SK-N-SH (cell line): ENCODE measurements at regions not wholly inside any gene's neighbourhood (a gene's known extent, or its start where the extent isn't known, plus 50 kb on each side); places are given as distances from the start of the nearest gene placed in this dataset.

ENCODE experiments used
- CTCF ChIA-PET: fragments of 300-600, 350-600 bp; formaldehyde crosslinking; extraction: SDS; loops from one replicate; lab custom pipeline; 2021; lab: Yijun Ruan, JAX
- POLR2A ChIA-PET: fragments of 350-600 bp; sonication (Branson Sonifier 250); formaldehyde crosslinking; extraction: SDS; loops from one replicate; lab custom pipeline; 2020; ENCODE audit warnings: antibody characterized with exemption, inconsistent platforms; lab: Yijun Ruan, JAX
- DNase-seq: peaks from one replicate; pipeline ENCODE4 v3.0.0; 2012
- H2AFZ ChIP-seq: fragments of 200-600 bp; sonication (generic); 2 replicates; pipeline ENCODE4 v1.8.1; 2016; ENCODE audit warnings: antibody characterized with exemption, mild to moderate bottlenecking, low read depth
- H3F3A ChIP-seq: fragments of 200-600 bp; sonication (generic); replicated peaks from 2 replicates; pipeline ENCODE3; 2016; ENCODE audit warnings: antibody characterized with exemption, mild to moderate bottlenecking; ENCODE audit not compliant: insufficient read depth
- H3K27ac ChIP-seq, 2 experiments: fragments of 200-500 bp in 1 of 2; fragments of 200-600 bp in 1 of 2; sonication (Bioruptor generic) in 1 of 2; sonication (generic), shearing (Covaris generic) in 1 of 2; 2 replicates each; pipeline versions ENCODE4 v1.5.1 to v1.6.1; 2014 to 2016; ENCODE audit warnings: low read depth in 2 of 2, inconsistent platforms in 1 of 2, low read length in 1 of 2, mild to moderate bottlenecking in 1 of 2, mixed read lengths in 1 of 2
- H3K27me3 ChIP-seq: fragments of 200-600 bp; sonication (generic), shearing (Covaris generic); 2 replicates; pipeline ENCODE4 v1.6.1; 2016; ENCODE audit warnings: mixed run types; ENCODE audit not compliant: insufficient read depth
- H3K36me3 ChIP-seq, 2 experiments: fragments of 200-500 bp in 1 of 2; fragments of 200-600 bp in 1 of 2; sonication (Bioruptor generic) in 1 of 2; sonication (generic) in 1 of 2; replicated peaks in 1 of 2; 2 replicates each; pipeline versions ENCODE3 to v1.5.1; 2014 to 2016; ENCODE audit warnings: low read length in 1 of 2, mild to moderate bottlenecking in 1 of 2; ENCODE audit not compliant: insufficient read depth in 2 of 2, control insufficient read depth in 1 of 2
- H3K4me1 ChIP-seq, 2 experiments: fragments of 200-500 bp in 1 of 2; fragments of 200-600 bp in 1 of 2; sonication (Bioruptor generic) in 1 of 2; sonication (generic), shearing (Covaris generic) in 1 of 2; 2 replicates each; pipeline versions ENCODE4 v1.5.1 to v1.6.1; 2014 to 2016; ENCODE audit warnings: low read depth in 1 of 2, low read length in 1 of 2, mixed run types in 1 of 2; ENCODE audit not compliant: insufficient read depth in 2 of 2, control insufficient read depth in 1 of 2
- H3K4me2 ChIP-seq: fragments of 200-600 bp; sonication (generic), shearing (Covaris generic); 2 replicates; pipeline ENCODE4 v1.6.1; 2017; ENCODE audit warnings: mixed run types
- H3K4me3 ChIP-seq, 2 experiments: fragments of 200-500 bp in 1 of 2; fragments of 200-600 bp in 1 of 2; sonication (Bioruptor generic) in 1 of 2; sonication (generic), shearing (Covaris generic) in 1 of 2; 2 replicates each; pipeline versions ENCODE4 v1.5.1 to v1.8.1; 2014 to 2016; ENCODE audit warnings: low read depth in 2 of 2, inconsistent platforms in 1 of 2, low read length in 1 of 2, mild to moderate bottlenecking in 1 of 2, mixed read lengths in 1 of 2, moderate library complexity in 1 of 2
- H3K79me2 ChIP-seq: fragments of 200-600 bp; sonication (generic); 2 replicates; pipeline ENCODE4 v1.8.1; 2017; ENCODE audit warnings: mild to moderate bottlenecking; ENCODE audit not compliant: insufficient read depth
- H3K9ac ChIP-seq: fragments of 200-600 bp; sonication (generic); 2 replicates; pipeline ENCODE4 v1.6.1; 2017; ENCODE audit warnings: mixed run types
- H3K9me2 ChIP-seq: fragments of 200-600 bp; sonication (generic); 2 replicates; pipeline ENCODE4 v1.6.1; 2017; ENCODE audit warnings: mixed run types
- H3K9me3 ChIP-seq: fragments of 200-600 bp; sonication (generic); 2 replicates; pipeline ENCODE4 v1.6.1; 2017; ENCODE audit warnings: mixed run types, mild to moderate bottlenecking, moderate library complexity
- H4K20me1 ChIP-seq: fragments of 200-600 bp; sonication (generic); 2 replicates; pipeline ENCODE4 v1.6.1; 2017; ENCODE audit warnings: mild to moderate bottlenecking, mixed run types; ENCODE audit not compliant: insufficient read depth
- CHD2 ChIP-seq: fragments of 150-350 bp; IDR thresholded peaks from 2 replicates; pipeline ENCODE4 v1.6.1; 2018; ENCODE audit warnings: low read length; ENCODE audit not compliant: partially characterized antibody
- CTCF ChIP-seq: fragments of 200-600 bp; sonication (generic); IDR thresholded peaks from 2 replicates; pipeline ENCODE4 v1.6.1; 2017; ENCODE audit warnings: antibody characterized with exemption, mild to moderate bottlenecking, moderate library complexity
- FOSL2 ChIP-seq: IDR thresholded peaks from 2 replicates; pipeline ENCODE4 v1.4.0; 2012; ENCODE audit warnings: low read depth, mild to moderate bottlenecking, moderate library complexity, borderline replicate concordance
- FOXJ3 ChIP-seq: sonication (generic); formaldehyde crosslinking; IDR thresholded peaks from 2 replicates; pipeline ENCODE4 v1.5.1; 2020; ENCODE audit warnings: mild to moderate bottlenecking, missing genetic modification reagents
- FOXM1 ChIP-seq: IDR thresholded peaks from 2 replicates; pipeline ENCODE4 v1.4.0; 2012; ENCODE audit warnings: low read depth, mild to moderate bottlenecking
- GABPA ChIP-seq: IDR thresholded peaks from 2 replicates; pipeline ENCODE4 v1.4.0; 2012; ENCODE audit warnings: low read depth, mild to moderate bottlenecking
- GATA2 ChIP-seq: sonication (generic); formaldehyde crosslinking; IDR thresholded peaks from 2 replicates; pipeline ENCODE4 v1.5.0; 2020; ENCODE audit warnings: mild to moderate bottlenecking, missing genetic modification reagents
- MEF2A ChIP-seq: IDR thresholded peaks from 2 replicates; pipeline ENCODE4 v1.4.0; 2012; ENCODE audit warnings: low read depth, borderline replicate concordance
- MXI1 ChIP-seq: IDR thresholded peaks from 2 replicates; pipeline ENCODE4 v1.6.1; 2012; ENCODE audit warnings: mild to moderate bottlenecking, low read depth, low read length, improper control_type of control experiment
- NFIC ChIP-seq: IDR thresholded peaks from 2 replicates; pipeline ENCODE4 v1.4.0; 2012; ENCODE audit warnings: borderline replicate concordance
- RAD21 ChIP-seq: IDR thresholded peaks from 2 replicates; pipeline ENCODE4 v1.6.1; 2012; ENCODE audit warnings: mild to moderate bottlenecking, low read length
- RFX5 ChIP-seq: IDR thresholded peaks from 2 replicates; pipeline ENCODE4 v1.6.1; 2012; ENCODE audit warnings: mild to moderate bottlenecking, improper control_type of control experiment, low read length
- RXRA ChIP-seq: IDR thresholded peaks from 2 replicates; pipeline ENCODE4 v1.4.0; 2012; ENCODE audit warnings: low read depth, mild to moderate bottlenecking, borderline replicate concordance
- SIN3A ChIP-seq: IDR thresholded peaks from 2 replicates; pipeline ENCODE4 v1.6.1; 2012; ENCODE audit warnings: low read depth, mild to moderate bottlenecking, low read length, moderate library complexity, borderline replicate concordance
- TAF1 ChIP-seq: IDR thresholded peaks from 2 replicates; pipeline ENCODE4 v1.6.1; 2012; ENCODE audit warnings: low read depth, mild to moderate bottlenecking, low read length, moderate library complexity, borderline replicate concordance
- USF1 ChIP-seq: IDR thresholded peaks from 2 replicates; pipeline ENCODE4 v1.4.0; 2012; ENCODE audit warnings: low read depth, borderline replicate concordance
- YY1 ChIP-seq: IDR thresholded peaks from 2 replicates; pipeline ENCODE4 v1.4.0; 2012; ENCODE audit warnings: low read depth, mild to moderate bottlenecking
- ZBTB33 ChIP-seq: IDR thresholded peaks from 2 replicates; pipeline ENCODE4 v1.4.0; 2012; ENCODE audit warnings: low read depth, borderline replicate concordance
- WGBS: methylation state at CpG from one replicate; pipeline ENCODE4 v1.1.6; 2017; ENCODE audit warnings: low lambda C conversion rate; 5-methylcytosine and 5-hydroxymethylcytosine counted together
- TF ChIP-seq, protein P1 (sequence below): IDR thresholded peaks from 2 replicates; pipeline ENCODE4 v1.6.1; 2012; ENCODE audit warnings: mild to moderate bottlenecking, low read depth, low read length, moderate library complexity

- no peak for DNase-seq
- no peaks in the 10 kb centered on the region for H3K36me3 ChIP-seq
- no peaks in the 10 kb centered on the region for H3K4me1 ChIP-seq
- 41% methylated on average over 1 of the region's 1 CpG for WGBS
- H4K20me1 ChIP-seq: no peaks in the 10 kb centered on the region
- no peak overlapping the region for H2AFZ ChIP-seq
- H3F3A ChIP-seq: no peaks in the 10 kb centered on the region
- no peak overlapping the region for H3K4me3 ChIP-seq
- no peak overlapping the region for H3K9ac ChIP-seq
- H3K27me3 ChIP-seq: no peaks in the 10 kb centered on the region
- ChIA-PET CTCF (interaction anchor here (0.6 to 1.2 kb wide), 2 partner anchors 403 to 416 kb away, joined by 3 read pairs; no protein-coding TSS in a partner anchor), POLR2A (no interaction called here)
- no peaks in the 10 kb centered on the region for H3K9me2 ChIP-seq
- TF ChIP-seq NFIC (no peak), FOXJ3 (CRISPR knock-in tag) (no peak), USF1 (no peak), MXI1 (no peak), YY1 (no peak), RAD21 (no peak), ZBTB33 (no peak), GABPA (no peak), GATA2 (CRISPR knock-in tag) (no peak), TAF1 (no peak), CHD2 (no peak), FOXM1 (no peak), RXRA (no peak), MEF2A (no peak), RFX5 (no peak), FOSL2 (no peak), SIN3A (no peak), CTCF (no peak)
- TF ChIP-seq, protein P1, sequence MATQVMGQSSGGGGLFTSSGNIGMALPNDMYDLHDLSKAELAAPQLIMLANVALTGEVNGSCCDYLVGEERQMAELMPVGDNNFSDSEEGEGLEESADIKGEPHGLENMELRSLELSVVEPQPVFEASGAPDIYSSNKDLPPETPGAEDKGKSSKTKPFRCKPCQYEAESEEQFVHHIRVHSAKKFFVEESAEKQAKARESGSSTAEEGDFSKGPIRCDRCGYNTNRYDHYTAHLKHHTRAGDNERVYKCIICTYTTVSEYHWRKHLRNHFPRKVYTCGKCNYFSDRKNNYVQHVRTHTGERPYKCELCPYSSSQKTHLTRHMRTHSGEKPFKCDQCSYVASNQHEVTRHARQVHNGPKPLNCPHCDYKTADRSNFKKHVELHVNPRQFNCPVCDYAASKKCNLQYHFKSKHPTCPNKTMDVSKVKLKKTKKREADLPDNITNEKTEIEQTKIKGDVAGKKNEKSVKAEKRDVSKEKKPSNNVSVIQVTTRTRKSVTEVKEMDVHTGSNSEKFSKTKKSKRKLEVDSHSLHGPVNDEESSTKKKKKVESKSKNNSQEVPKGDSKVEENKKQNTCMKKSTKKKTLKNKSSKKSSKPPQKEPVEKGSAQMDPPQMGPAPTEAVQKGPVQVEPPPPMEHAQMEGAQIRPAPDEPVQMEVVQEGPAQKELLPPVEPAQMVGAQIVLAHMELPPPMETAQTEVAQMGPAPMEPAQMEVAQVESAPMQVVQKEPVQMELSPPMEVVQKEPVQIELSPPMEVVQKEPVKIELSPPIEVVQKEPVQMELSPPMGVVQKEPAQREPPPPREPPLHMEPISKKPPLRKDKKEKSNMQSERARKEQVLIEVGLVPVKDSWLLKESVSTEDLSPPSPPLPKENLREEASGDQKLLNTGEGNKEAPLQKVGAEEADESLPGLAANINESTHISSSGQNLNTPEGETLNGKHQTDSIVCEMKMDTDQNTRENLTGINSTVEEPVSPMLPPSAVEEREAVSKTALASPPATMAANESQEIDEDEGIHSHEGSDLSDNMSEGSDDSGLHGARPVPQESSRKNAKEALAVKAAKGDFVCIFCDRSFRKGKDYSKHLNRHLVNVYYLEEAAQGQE: no peak
- H3K27ac ChIP-seq: no peak overlapping the region
- no peak overlapping the region for H3K4me2 ChIP-seq
- H3K9me3 ChIP-seq: no peaks in the 10 kb centered on the region
- H3K79me2 ChIP-seq: no peaks in the 10 kb centered on the region
Measured at GRCh38 chr12:105733579-105733978, 403.1 kb downstream of the C12orf75 start.
